ENCODE measurements at regions not wholly inside any gene's neighbourhood (a gene's known extent, or its start where the extent isn't known, plus 50 kb on each side); places are given as distances from the start of the nearest gene placed in this dataset.

- no peak for DNase-seq (ENCODE audit: low read depth, low spot score)
Observed at GRCh38 chr1:229203030-229203751, 67.7 kb upstream of the RAB4A start.

- no peak for DNase-seq (ENCODE audit: low read depth, low spot score)
Observed at GRCh38 chr1:229203991-229204632, 66.8 kb upstream of the RAB4A start.

GRCh38 chr1:229204921-229205777, 65.8 kb upstream of the RAB4A start:
- DNase-seq (ENCODE audit: low read depth, low spot score), result no peak

GRCh38 chr1:229205854-229206253, 65.1 kb upstream of the RAB4A start:
- no peak for DNase-seq (ENCODE audit: low read depth, low spot score)

- no peak for DNase-seq (ENCODE audit: low read depth, low spot score)
Observed at GRCh38 chr1:229207916-229208315, 63.0 kb upstream of the RAB4A start.

GRCh38 chr1:229208481-229208880, 62.4 kb upstream of the RAB4A start:
- no peak for DNase-seq (ENCODE audit: low read depth, low spot score)

- DNase-seq (ENCODE audit: low read depth, low spot score), result no peak
Observed at GRCh38 chr1:229209386-229209785, 61.5 kb upstream of the RAB4A start.

GRCh38 chr1:229209816-229210215, 61.1 kb upstream of the RAB4A start:
- DNase-seq (ENCODE audit: low read depth, low spot score), result no peak

GRCh38 chr1:229210844-229211243, 60.1 kb upstream of the RAB4A start:
- DNase-seq (ENCODE audit: low read depth, low spot score), result no peak

- DNase-seq (ENCODE audit: low read depth, low spot score), result no peak
Observed at GRCh38 chr1:229213797-229214196, 57.1 kb upstream of the RAB4A start.

GRCh38 chr1:229217716-229218115, 53.2 kb upstream of the RAB4A start:
- DNase-seq (ENCODE audit: low read depth, low spot score), result no peak

- DNase-seq (ENCODE audit: low read depth, low spot score), result no peak
Observed at GRCh38 chr1:229218612-229219025, 52.3 kb upstream of the RAB4A start.

GRCh38 chr1:229220163-229220846, 50.6 kb upstream of the RAB4A start:
- DNase-seq (ENCODE audit: low read depth, low spot score), result no peak

- DNase-seq (ENCODE audit: low read depth, low spot score), result no peak
Observed at GRCh38 chr1:229221106-229222019, 49.5 kb upstream of the RAB4A start.
